GM04503 (cell line): ENCODE measurements at regions not wholly inside any gene's neighbourhood (a gene's known extent, or its start where the extent isn't known, plus 50 kb on each side); places are given as distances from the start of the nearest gene placed in this dataset.

ENCODE experiments used
- DNase-seq: peaks from one replicate; pipeline ENCODE4 v3.0.0-alpha.2; 2012; ENCODE audit warnings: low read depth

DNA sequence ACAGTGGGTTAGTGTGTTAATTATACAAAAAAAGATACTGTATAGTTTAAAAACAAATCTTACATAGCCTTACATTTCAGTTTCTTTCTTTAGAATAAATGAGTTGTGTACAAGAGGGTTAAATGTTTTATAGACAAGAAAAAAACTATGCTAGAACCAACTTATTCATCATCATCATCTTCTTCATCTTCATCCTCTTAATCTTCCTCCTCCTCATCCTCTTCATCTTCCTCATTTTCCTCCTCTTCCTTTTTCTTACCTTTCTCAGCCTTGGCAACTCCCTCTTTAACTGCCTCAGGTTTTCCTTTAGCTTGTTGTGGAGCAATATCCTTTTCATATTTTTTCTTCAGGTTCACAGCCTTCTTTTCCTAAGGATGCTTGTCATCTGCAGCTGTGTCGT is 53.7 kb downstream of the RPS12 start:
- DNase-seq, result no peak

DNA sequence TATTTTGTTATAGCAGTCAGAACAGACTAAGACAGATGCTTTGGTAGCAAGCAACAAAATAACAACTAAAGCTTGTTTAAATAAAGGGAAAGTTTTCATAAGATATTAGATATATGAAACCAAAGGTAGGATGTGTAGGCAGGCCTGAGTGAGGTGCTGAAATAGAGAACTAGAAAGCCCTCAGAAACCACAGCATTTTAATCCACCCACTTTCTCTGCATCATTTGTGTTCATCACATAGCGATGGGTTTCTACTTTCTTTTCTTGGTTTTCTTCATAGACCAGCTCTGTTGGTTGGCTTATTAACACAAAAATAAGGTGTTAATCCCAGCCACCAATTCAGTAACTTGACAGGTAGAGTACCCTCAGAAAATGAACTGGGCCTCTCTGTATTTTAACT is 58.6 kb downstream of the RPS12 start:
- no peak for DNase-seq

DNA sequence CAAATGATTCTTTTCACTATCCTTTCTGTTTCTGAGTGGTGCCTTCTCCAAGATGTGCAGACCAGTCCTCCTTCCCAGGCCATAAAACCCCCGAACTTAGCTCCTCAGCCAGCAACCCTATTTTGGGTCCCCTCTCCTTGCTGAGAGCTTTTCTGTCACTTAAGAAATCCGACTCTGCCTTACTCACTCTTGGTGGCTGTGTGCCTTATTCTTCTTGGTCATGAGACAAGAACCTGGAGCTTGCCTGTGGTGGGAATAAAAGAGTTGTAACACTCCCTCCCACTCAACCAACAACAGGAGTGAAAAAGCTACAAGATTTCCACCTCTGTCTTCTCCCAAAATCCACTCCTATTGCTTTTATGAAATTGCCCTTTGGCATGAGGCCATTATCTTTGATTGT is 62.6 kb downstream of the RPS12 start:
- no peak for DNase-seq

GRCh38 chr6:132887204-132887603 is 72.8 kb downstream of the RPS12 start:
- DNase-seq, result no peak

DNA sequence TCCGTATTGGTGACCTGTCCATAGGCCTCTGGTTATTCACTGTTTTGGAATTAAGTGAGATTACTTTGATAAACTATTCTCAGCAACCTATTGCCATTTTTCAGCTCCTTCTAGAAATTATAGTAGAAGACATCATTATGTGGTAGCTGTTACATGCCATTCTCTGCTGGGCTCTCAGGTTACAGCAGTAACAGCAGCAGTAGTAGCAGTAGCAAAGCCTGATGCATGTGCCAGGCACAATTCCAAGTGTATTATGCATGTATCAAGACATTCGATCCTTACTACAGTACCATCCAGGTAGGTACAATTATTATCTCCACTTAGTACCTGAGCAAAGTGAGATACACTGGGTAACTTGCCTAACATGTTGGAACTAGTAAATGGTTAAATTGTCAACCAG is 74.3 kb downstream of the RPS12 start:
- DNase-seq, result no peak

DNA sequence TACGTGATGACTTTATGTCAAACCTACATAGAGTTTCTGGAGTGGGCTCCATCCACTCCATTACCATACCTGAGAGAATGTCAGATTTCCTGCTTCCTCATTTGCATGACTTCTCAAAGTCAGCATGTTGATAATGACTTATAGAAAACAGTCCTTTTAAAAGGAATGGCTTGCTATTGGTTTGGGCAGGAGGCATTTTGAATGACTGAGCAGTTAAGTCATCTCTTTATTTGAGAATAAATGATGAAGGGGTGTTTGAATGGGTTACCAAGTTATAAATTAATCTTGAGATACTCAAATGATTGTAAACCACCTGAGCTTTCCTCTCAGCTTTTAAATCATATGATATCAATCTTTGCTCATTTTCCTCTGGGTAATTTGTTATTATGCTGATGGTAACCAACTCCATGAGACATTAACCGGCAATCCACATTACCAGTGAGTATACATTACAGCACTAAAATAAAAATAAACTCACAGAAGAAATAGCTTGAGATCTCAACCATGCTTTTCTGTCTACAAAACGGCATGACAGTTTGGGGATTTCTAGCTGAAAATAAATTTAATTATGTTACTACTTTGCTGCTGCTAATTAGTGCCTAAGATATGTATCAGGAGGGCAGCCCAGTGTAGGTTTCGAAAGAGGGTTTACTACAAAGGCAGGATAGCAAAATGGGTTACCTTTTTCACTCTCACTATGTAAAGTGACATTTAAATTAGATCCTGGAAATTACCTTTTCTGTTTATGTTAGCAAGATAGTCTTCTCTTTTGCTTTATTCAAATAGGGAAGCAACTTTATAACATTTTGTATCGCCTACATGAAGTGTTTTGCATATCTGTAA is 78.8 kb downstream of the RPS12 start:
- DNase-seq, result no peak

GRCh38 chr6:132893772-132894490 is 79.6 kb downstream of the RPS12 start:
- DNase-seq, result no peak

DNA sequence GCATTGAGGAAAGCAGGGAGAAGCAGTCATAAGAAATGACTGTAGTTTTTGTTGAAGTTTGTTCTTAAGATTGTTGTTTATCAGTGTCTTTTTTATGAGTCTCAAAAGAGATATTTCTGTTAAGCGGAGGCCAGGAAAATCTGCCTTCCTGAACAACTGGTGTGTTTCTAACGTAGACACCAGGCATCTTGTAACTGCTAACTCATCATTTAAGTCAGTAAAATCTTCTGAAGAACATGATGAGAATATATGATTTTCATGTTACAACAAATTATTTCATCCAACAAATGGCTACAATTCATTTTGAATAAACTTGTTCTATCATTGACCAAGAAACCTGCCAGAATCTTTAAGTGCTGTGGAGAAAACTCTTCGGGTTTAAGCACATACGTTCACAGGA is 84.0 kb downstream of the RPS12 start:
- no peak for DNase-seq

- DNase-seq, result no peak
These were observed 86.5 kb downstream of the RPS12 start for GRCh38 chr6:132900849-132901248.

DNA sequence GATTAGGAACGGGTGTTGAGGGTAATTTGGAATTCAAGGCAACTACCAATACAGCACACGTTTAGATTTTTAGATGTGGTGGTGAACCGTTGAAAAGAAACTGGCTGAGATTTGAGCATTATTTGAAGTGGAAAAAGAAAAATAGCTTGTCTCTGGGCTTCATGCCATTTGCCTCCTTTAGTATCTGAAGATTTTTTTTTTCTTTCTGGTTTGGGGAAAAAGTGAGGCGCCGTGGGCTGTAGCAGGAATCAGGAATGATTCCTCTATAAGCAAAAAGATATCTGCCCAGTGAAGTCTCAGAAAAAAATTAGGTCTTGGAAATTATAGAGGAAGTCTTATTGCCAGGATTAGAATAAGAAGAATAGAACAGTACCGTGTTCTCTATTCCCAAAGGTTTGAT is 88.5 kb downstream of the RPS12 start:
- DNase-seq, result no peak

DNA sequence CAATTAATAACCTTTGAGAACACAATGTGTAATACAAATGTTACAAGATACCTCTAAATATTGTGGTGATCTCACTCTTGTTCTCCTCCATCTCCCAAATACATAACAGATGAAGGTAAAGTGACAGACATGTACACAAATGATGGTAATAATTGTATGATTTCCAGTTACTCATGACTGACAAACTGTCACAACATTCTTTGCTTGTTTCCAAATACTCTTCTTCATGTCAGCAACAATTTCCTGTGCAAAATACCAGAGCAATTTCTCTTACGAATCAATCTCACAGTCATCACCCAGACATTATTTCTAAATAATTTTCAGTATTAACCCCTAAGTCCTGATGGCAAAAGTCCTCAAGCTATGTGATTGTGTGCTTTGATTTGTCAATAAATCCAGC is 92.9 kb downstream of the RPS12 start:
- no peak for DNase-seq

DNA sequence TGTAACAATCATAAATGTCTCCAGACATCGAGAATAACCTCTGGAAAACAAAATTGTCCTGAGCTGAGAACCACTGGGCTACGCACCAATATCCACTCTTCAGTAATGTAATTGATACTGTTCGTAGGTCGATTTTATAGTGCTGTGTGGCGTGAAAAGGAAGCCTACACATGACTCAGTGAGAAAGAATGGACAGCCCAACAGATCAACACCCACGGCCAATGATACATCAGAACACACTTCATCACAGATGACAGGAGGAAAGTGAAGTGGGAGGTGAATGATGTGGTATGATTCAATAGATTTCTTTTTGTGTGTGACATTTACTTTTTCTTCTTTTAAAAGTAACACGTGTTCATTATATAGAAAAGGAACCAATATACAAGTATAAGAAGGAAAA is 93.5 kb downstream of the RPS12 start:
- DNase-seq, result no peak

DNA sequence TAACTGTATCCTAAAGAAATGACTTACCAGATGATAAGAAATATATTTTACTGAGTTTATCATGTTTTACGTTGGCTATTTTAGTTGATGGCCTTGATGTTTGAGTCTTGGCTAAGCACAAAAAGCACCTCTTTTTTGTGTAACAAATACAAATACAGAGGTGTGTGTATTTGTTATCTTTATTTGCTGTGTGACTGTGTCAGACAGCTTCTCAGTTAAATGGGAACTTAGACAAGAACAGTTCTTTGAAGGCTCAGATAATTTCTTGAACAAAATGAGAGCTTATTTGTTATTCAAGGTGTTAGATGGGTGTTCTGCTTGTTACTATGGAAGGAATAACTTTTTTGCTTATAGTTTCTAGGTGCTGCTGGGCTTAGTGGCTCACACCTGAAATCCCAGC is 95.4 kb downstream of the RPS12 start:
- DNase-seq, result no peak

- no peak for DNase-seq
These were observed 96.4 kb downstream of the RPS12 start for GRCh38 chr6:132910759-132911158.

DNA sequence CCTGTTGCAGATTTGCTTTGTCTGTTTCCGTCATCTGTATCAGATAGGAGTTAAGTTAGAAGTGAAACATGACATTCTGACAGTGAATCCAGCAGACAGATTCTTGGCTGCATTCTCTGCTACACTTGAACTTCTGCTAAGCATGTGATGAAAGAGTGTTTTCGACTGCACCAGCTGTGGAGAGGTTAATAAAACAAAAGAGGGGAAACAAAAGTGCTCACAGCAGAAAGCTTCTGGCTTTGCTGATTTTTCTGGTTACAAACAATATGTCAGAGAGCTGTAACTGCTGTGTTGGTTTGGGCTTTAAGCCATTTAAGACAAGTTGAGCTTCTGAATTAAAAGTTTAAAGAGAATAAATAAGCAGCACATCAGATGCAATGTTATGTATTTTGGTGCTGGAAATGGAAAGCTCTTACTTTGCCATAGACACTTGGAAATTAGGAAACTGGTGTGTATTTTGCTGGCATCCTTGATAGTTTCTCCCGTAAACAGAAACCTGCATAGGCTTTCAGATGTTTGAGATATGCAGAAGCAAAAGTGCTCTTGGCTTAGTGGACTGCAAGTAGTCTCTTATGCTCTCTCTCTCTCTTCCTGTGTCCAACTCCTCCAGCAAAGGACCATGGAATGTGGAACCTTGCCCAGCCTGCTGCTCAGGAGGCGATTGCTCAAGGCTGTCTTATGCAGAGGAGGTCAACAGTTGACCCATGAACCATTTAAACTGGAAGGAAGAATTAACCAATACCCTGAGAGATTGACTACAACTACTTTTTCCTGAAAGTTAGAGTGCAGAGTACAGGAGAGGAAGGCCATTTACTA is 104.9 kb downstream of the RPS12 start:
- peak; percentile 64 for DNase-seq

- DNase-seq, result no peak
These were observed 113.3 kb downstream of the RPS12 start for GRCh38 chr6:132927713-132928112.

- DNase-seq, result no peak
These were observed 114.8 kb downstream of the RPS12 start for GRCh38 chr6:132929141-132929540.

GRCh38 chr6:132931313-132931712 is 116.9 kb downstream of the RPS12 start:
- no peak for DNase-seq

DNA sequence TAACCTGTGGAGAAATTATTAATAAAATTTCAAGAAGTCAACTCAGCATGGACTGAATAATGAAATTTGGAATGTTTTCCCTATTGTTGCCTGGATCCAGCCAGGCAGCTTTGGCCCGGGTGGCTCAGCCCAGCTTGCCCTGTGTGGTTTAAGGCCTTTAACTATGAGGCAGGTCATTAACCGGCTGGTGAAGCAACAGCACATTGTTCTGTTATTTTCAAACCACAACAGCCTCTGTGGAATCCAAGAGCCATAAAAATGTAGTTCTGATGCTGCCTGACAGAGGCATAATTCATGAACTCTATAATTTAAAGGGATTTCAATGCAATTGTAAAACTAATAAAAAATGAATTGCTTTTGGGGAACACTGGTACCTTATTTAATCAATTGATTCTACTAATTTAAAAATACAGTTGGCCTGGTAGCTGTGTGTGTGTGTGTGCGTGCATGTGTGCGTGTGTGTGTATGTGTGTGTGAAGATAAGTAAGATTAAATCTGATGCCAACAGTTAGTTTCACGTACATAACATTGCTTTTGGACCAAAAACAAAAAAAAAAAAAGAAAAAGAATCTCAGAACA is 117.7 kb downstream of the RPS12 start:
- DNase-seq, result peak; percentile 65

DNA sequence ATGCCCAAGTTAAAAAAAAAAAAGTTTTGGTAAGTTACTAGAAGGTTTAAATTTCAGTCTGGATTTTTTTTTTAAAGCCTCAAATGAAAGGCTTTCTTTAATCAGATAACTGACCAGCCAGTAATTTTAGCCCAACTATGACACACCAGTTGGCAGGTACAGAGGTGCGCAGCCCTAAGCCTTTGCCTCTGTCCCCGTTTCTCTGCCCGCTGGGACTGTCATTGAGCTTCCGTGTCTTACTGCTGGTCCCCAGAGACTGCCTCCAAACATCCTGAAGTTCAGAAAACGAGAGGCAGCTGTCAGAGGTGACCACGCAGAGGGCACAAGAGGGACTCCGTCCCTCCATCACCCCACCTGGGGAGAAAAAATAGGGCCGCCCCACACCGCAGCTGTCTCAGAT is 118.2 kb downstream of the RPS12 start:
- no peak for DNase-seq

GRCh38 chr6:132933090-132933489 is 118.7 kb downstream of the RPS12 start:
- DNase-seq, result no peak

- DNase-seq, result no peak
These were observed 120.1 kb downstream of the RPS12 start for GRCh38 chr6:132934496-132934895.
